ENCODE measurements at regions not wholly inside any gene's neighbourhood (a gene's known extent, or its start where the extent isn't known, plus 50 kb on each side); places are given as distances from the start of the nearest gene placed in this dataset.

DNA sequence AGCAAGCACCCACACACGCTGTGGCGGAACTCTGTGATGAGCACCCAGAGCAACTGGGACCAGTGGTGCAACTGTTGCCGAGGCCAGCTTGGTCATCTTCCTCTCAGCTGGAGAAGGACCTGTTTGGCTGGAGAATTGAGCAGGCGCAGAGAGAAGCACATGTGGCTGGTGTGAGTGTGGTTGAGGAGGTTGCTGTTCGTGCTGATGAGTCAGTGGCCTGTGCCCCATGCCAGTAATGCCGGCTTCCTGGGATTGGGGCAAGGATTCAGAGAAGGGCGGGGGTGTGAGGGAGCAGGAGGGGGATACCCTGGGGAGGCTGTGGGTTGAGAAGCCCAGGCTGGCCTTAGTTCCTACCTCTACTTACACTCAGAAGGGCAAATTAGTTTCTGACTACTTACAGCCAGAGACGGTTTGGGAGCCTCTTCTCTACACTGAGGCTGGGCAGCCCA lies 57.5 kb upstream of the EPS8L3 start:
- H3K4me3 ChIP-seq (ENCODE audit: low read depth, low read length) = no peak overlapping the region
- peak; percentile 90 for DNase-seq (ENCODE audit: low read depth, low spot score)
- in situ Hi-C loops (cut with HindIII; ENCODE audit: low sequenced_read_pairs) = no loop called here
- TF ChIP-seq CTCF (IDR thresholded peaks at IDR 0.05; ENCODE audit: low read depth, low read length) = no peak

DNA sequence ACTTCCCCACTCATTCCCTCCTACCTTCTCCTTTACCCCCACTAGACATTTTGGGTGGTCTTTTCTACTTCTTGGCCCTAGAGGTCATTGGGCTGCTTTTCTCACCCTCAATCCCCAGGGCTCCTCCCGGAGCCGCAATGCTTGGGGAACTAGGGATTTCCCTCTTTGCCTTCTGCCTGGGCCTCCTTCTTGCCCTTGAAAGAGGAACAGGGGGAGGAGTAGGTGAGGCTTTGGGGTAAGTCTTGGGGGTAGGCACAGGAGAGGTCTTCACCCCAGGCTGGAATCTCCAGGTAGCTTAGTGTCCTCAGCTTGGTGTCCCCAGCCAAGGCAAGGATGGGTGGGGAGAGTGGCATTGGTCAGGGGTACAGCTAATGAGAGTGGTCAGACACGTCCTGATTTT lies 56.2 kb upstream of the EPS8L3 start:
- in situ Hi-C loops (cut with HindIII; ENCODE audit: low sequenced_read_pairs) = no loop called here
- TF ChIP-seq CTCF (IDR thresholded peaks at IDR 0.05; ENCODE audit: low read depth, low read length) = no peak
- no peak overlapping the region for H3K4me3 ChIP-seq (ENCODE audit: low read depth, low read length)
- DNase-seq (ENCODE audit: low read depth, low spot score) = no peak

GRCh38 chr1:109818988-109819764 lies 55.5 kb upstream of the EPS8L3 start:
- in situ Hi-C loops (cut with HindIII; ENCODE audit: low sequenced_read_pairs) = no loop called here
- no peak for TF ChIP-seq CTCF (IDR thresholded peaks at IDR 0.05; ENCODE audit: low read depth, low read length)
- H3K4me3 ChIP-seq (ENCODE audit: low read depth, low read length) = no peak overlapping the region
- DNase-seq (ENCODE audit: low read depth, low spot score) = no peak

DNA sequence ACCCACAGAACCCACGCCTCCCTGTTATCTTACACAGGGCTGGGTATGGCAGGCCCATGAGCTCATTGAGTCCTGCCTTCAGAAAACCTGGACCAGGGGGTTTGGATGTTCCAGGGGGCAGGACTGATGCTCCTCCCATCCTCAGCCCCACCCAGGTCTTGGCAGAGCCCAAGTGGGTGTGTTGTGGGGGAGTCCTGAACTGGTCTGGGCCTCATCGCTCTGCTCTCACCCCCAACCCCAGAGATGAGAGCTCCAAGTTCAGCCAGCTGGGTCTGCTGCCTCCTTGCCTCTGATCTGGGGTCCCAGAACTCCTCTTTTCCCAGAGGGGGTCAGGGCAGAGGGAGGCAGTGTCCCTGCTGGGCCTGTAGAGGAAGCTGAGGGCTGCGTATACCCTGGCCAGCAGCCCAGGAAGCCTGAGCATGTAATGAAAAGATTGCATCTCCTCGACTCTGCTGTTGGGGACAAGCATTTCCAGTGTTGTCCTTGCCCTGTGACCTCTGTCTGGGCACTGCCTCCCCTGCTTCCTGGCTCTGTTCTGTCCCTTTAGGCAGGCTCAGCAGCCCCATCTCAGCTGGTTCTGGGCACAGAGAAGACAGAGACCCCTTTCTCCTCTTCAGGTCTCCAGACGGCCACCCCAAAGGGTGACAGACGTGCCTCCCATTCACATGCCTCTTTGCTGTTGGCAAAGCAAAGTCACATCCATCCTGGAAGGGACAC lies 54.7 kb upstream of the EPS8L3 start:
- in situ Hi-C loops (cut with HindIII; ENCODE audit: low sequenced_read_pairs) = no loop called here
- H3K4me3 ChIP-seq (ENCODE audit: low read depth, low read length) = no peak overlapping the region
- DNase-seq (ENCODE audit: low read depth, low spot score) = no peak
- TF ChIP-seq CTCF (IDR thresholded peaks at IDR 0.05; ENCODE audit: low read depth, low read length) = no peak

DNA sequence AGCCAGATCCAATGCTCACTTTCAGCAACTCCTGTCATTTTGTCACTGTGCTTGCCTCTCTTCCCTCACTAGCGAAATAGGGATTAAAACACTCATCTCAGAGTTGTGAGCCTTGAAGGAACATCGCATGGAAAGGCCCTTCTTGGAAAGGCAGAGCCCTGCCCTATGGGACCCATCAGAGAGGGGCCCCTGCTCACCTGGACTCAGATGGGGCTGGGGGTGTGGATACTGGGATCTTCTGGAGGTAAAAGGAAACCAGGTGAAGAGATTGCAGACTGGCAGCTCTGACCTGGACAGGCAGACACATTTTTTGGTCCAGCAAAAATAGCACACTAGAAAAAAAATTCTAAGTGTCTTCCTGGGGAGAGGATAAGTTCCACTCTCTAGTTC lies 54.2 kb upstream of the EPS8L3 start:
- no peak for TF ChIP-seq CTCF (IDR thresholded peaks at IDR 0.05; ENCODE audit: low read depth, low read length)
- in situ Hi-C loops (cut with HindIII; ENCODE audit: low sequenced_read_pairs) = no loop called here
- no peak for DNase-seq (ENCODE audit: low read depth, low spot score)
- H3K4me3 ChIP-seq (ENCODE audit: low read depth, low read length) = no peak overlapping the region

DNA sequence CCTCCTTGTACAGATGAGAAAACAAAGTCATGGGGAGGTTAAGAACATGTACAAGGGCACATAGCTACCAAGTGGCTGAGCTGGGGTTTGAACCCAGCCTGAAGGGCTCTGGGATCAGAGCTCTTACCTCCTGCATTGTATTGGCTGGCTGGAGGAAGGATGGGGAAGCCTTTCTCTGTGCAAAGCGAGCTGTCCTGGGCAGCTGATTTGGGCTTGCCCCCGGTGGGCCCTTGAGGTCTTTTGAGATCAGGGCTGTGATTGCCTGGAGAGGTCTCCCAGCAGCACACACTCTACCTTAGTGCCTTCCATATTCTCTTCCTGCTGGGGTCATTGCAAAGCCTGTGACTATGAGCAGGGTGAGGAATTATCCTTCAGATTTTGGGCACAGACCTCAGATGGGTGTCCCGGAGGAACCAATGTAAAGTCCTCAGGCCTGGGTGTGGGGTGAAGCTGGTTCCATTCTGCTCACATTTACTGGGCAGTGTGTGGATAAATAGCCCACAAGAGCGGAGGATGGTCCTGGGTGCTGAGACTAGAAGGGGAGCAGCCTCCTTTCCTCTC lies 53.3 kb upstream of the EPS8L3 start:
- no peak for TF ChIP-seq CTCF (IDR thresholded peaks at IDR 0.05; ENCODE audit: low read depth, low read length)
- no peak for DNase-seq (ENCODE audit: low read depth, low spot score)
- in situ Hi-C loops (cut with HindIII; ENCODE audit: low sequenced_read_pairs) = no loop called here
- no peak overlapping the region for H3K4me3 ChIP-seq (ENCODE audit: low read depth, low read length)
